GM12873 (cell line): ENCODE measurements at regions not wholly inside any gene's neighbourhood (a gene's known extent, or its start where the extent isn't known, plus 50 kb on each side); places are given as distances from the start of the nearest gene placed in this dataset.

Source experiments
- TF ChIP-seq, protein P1 (sequence below): IDR thresholded peaks from 2 replicates; pipeline ENCODE4 v1.5.1; 2012; ENCODE audit warnings: low read depth, mild to moderate bottlenecking, moderate library complexity, low read length, control low read depth; ENCODE audit not compliant: insufficient read depth; ENCODE audit errors: missing control alignments

DNA sequence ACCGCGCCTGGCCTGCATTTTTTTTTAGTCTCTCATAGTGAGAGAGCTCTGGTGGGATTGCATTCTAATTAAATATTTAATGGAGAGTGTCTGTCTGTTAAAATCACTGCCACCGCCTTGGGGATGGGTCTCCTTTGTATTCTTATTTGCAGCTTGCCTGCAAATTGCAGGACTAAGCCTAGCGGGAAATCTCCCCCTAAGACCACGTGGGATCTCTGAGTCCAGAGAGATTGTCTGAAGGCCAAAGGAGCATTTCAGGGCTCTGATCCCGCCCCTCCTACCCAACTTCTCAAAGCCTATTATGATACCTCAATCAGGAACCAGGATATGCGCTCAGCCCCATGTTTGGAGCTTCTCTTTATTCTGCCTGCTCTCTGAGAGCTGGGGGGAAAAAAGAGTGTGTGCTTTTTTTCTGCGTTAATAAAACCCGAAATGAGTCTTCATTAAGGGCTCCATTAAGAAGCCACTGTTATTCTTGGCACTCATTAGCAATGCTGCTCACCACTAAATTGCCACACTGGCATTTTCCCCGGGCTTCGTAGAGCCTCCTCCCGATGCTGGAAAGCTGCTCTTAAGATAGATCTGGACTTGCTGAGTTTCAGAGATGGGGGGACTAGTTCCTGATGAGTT lies 92.9 kb upstream of the THY1 start:
- TF ChIP-seq, protein P1, sequence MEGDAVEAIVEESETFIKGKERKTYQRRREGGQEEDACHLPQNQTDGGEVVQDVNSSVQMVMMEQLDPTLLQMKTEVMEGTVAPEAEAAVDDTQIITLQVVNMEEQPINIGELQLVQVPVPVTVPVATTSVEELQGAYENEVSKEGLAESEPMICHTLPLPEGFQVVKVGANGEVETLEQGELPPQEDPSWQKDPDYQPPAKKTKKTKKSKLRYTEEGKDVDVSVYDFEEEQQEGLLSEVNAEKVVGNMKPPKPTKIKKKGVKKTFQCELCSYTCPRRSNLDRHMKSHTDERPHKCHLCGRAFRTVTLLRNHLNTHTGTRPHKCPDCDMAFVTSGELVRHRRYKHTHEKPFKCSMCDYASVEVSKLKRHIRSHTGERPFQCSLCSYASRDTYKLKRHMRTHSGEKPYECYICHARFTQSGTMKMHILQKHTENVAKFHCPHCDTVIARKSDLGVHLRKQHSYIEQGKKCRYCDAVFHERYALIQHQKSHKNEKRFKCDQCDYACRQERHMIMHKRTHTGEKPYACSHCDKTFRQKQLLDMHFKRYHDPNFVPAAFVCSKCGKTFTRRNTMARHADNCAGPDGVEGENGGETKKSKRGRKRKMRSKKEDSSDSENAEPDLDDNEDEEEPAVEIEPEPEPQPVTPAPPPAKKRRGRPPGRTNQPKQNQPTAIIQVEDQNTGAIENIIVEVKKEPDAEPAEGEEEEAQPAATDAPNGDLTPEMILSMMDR = no peak

DNA sequence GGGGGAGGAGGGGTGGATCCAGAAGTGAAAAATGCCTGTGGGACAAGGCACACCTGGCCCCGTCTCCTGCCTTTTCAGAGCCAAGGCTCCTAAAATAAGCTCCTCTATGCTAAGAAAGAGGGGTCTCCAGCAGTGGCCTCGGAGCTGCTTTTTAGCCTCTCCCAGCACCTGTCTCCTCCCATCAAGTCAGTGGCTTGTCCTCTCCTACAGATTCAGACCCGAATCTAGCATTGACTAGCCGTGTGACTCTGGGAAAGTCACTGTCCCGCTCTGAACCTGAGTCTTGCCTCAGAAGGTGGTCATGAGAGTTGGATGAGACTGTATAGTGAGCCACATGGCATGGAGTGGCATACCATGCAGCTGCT lies 90.8 kb upstream of the THY1 start:
- TF ChIP-seq, protein P1 = no peak

DNA sequence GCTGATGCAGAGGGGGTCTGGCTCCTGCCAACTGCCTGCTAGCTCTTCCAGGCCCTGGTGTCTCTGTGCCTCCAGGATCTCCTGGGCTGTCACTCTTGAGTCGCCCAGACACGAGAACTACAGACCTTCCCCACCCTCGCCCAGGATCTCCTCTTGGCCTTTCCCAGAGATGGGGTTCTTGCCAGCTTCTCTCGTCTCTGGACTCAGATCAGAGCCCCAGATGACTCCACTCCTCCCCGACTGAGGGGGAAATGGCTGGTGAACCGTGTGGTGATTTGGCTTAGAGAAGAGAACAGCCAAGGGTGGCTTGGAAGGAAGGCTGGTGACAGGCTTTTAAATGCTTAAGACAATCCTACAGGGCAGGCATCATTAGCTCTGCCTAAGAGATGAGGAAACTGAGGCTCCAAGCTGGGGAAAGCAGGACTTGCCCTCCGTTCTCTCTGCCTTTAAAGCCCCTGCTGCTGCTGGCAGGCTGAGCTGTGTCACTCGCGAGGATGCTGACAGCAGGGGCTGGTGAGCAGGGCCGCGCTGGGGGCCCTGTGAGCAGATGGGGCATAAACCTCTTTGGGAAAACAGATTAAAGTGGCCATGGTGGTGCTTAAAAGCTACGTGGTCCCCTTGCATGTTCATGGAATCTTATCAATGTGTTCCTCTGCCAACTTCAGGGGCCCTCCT lies 90.3 kb upstream of the THY1 start:
- TF ChIP-seq, protein P1 = no peak

DNA sequence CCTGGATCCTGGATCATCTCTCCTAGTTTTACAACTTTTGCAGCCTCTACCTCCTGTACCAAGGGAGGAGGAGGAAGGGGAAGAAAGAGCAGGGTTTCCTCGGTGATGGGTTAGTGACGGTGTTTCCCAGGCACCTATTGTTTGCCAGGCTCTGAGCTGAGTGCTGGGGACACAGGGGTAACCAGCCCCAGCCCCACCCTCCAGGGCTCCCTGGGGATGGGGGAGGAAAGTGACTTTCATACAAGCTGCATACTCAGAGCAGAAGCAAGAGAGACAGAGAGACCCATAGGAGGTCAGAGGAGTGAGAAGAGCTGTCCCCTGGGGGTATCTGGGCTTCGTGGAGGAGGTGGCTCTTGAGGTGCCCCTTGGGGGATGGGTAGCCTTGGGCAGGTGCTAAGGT lies 89.4 kb upstream of the THY1 start:
- TF ChIP-seq, protein P1 = no peak

DNA sequence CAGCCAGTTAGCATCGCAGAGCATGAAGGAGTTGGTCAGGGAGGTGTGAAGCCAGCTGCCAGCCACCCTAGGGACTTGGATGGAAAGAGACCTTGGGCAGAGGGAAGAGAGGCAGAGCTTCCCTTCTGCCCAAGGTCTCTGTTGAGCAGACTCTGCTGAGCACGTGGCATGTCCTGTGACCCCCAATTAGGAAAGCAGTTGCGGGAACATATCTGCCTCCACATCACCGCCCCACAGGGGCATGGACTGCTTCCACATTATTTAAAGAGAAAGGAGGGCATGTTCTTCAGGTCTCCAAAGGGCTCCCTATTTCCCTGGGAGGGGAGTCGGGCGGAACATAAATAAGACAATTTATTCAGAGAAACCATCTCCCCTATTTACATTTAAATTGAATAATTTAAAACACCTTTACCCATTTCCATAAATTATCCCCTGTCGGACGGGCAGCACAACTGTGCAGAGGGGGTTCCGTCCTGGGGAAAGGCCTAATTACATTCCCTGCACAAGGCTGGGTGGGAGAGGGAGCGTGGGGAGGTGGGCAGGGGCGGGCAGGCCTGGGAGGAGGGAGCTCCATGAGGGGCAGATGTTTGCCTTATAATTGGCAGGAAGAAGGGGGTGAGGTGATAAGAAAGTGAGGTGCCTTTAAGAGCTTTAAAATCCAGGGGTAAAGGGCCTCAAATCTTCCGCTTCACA lies 88.8 kb upstream of the THY1 start:
- TF ChIP-seq, protein P1 = no peak

DNA sequence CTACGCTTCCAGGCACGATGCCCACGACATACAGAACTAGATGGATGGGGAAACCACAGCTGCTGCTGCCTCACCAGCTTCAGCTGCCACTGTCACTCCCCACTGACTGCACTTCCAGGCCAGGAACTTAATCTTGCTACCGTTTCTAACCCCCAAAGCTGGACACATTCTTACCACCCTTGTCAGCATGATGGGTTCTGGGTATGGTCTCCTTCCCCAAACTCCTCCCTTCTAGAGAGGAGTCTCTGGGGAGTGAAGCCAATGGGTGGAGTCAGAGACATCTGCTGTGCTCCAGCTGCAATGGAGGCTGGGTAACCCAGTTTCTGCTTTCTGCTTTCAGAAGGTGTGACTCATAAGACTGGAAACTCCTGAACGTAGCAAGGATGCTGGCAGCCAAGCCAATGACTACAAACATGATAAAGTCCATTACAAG lies 87.0 kb upstream of the THY1 start:
- TF ChIP-seq, protein P1 = no peak

DNA sequence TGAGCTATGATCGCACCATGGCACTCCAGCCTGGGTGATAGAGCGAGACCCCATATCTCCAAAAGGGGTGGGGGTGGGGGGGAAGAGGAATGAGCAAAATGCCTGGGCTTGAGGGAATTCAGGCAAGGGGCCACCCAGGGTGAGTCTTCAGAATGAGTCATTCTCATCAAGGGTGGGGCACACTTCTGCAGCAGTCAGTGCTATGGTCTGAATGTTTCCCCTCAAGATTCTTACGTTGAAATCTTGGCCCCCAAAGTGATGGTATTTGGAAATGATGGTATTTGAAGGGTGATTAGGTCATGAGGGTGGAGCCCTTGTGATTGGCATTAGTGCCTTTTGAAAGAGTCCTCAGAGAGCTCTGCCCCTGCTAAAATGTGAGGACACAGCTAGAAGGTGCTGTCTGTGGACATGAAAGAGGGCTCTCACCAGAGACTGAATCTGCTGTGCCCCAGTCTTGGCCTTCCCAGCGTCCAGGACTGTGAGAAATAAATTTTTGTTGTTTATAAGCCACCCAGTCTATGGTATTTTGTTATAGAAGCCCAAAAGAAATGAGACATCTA lies 86.4 kb upstream of the THY1 start:
- TF ChIP-seq, protein P1 = no peak
